Mammary epithelial cell (primary cell): ENCODE measurements at regions not wholly inside any gene's neighbourhood (a gene's known extent, or its start where the extent isn't known, plus 50 kb on each side); places are given as distances from the start of the nearest gene placed in this dataset.

Source experiments
- EZH2 ChIP-seq: IDR thresholded peaks from 2 replicates; pipeline ENCODE4 v1.6.1; 2012; ENCODE audit warnings: low read length, inconsistent platforms, borderline replicate concordance
- TF ChIP-seq, protein P1 (sequence below), 2 donors: IDR thresholded peaks in 1 of 2; conservative IDR thresholded peaks in 1 of 2; 2 replicates each; pipeline ENCODE4 v1.5.1; 2011 to 2012; ENCODE audit warnings: inconsistent platforms in 2 of 2, low read length in 2 of 2, mild to moderate bottlenecking in 2 of 2, control low read depth in 1 of 2, low read depth in 1 of 2; ENCODE audit not compliant: insufficient read depth in 1 of 2; ENCODE audit errors: extremely low read depth in 1 of 2

DNA sequence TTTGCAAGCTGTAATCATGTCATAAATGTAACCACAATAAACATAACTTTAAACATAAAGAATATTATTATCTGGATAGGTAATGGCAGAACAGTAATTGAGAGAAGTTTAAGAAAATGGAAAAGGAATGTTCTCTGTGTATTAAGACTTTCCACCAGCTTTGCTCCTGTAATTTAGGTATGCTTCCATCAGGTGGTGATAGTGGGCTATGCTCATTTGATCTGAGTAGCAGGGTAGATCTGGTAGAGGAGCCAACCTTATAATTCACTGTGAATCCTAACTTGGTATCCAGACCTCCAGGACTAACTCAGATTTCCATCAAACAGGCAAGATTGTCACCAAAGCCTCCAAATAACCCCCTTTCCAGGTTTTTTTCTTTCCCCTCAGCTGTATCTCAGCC is 137.9 kb upstream of the ZKSCAN2 start:
- TF ChIP-seq, protein P1, sequence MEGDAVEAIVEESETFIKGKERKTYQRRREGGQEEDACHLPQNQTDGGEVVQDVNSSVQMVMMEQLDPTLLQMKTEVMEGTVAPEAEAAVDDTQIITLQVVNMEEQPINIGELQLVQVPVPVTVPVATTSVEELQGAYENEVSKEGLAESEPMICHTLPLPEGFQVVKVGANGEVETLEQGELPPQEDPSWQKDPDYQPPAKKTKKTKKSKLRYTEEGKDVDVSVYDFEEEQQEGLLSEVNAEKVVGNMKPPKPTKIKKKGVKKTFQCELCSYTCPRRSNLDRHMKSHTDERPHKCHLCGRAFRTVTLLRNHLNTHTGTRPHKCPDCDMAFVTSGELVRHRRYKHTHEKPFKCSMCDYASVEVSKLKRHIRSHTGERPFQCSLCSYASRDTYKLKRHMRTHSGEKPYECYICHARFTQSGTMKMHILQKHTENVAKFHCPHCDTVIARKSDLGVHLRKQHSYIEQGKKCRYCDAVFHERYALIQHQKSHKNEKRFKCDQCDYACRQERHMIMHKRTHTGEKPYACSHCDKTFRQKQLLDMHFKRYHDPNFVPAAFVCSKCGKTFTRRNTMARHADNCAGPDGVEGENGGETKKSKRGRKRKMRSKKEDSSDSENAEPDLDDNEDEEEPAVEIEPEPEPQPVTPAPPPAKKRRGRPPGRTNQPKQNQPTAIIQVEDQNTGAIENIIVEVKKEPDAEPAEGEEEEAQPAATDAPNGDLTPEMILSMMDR (conservative IDR thresholded peaks at IDR 0.05 in 1 of 2, IDR thresholded peaks at IDR 0.05 in 1 of 2; ENCODE audit: extremely low read depth in 1 of 2, insufficient read depth in 1 of 2, low read depth in 1 of 2, low read length in 2 of 2): no peak
- TF ChIP-seq EZH2: no peak
